Keratinocyte (primary cell): ENCODE measurements at regions not wholly inside any gene's neighbourhood (a gene's known extent, or its start where the extent isn't known, plus 50 kb on each side); places are given as distances from the start of the nearest gene placed in this dataset.

Experiments
- DNase-seq: peaks from one replicate; pipeline ENCODE4 v3.0.0-alpha.2; 2011; ENCODE audit warnings: low read depth, missing footprints, low spot score
- FAIRE-seq: peaks from 2 replicates; lab custom pipeline; 2011; peaks lifted over from hg19 to GRCh38; lab: Jason Lieb, UNC
- H2AFZ ChIP-seq: 2 replicates; pipeline ENCODE4 v1.6.0; 2012; ENCODE audit warnings: low read length, control low read depth, inconsistent platforms; ENCODE audit not compliant: control insufficient read depth
- H3K27ac ChIP-seq: 2 replicates; pipeline ENCODE4 v1.5.1; 2011; ENCODE audit warnings: low read length; ENCODE audit not compliant: control insufficient read depth, insufficient read depth
- H3K27me3 ChIP-seq: 3 replicates; pipeline ENCODE4 v1.6.0; 2011; ENCODE audit warnings: low read length; ENCODE audit not compliant: control insufficient read depth, insufficient read depth; ENCODE audit errors: extremely low read depth
- H3K36me3 ChIP-seq, 2 experiments: 2 replicates in 1 of 2; 3 replicates in 1 of 2; pipeline ENCODE4 v1.5.1; 2011; ENCODE audit warnings: low read length in 2 of 2, mild to moderate bottlenecking in 1 of 2; ENCODE audit not compliant: control insufficient read depth in 2 of 2, insufficient read depth in 2 of 2; ENCODE audit errors: extremely low read depth in 1 of 2
- H3K4me1 ChIP-seq: 3 replicates; pipeline ENCODE4 v1.5.1; 2011; ENCODE audit warnings: low read length; ENCODE audit not compliant: control insufficient read depth, insufficient read depth; ENCODE audit errors: extremely low read depth
- H3K4me2 ChIP-seq: 3 replicates; pipeline ENCODE4 v1.6.0; 2011; ENCODE audit warnings: low read depth, low read length; ENCODE audit not compliant: control insufficient read depth, insufficient read depth; ENCODE audit errors: extremely low read depth
- H3K4me3 ChIP-seq, 3 experiments: fragments of 200-600 bp in 1 of 3; sonication (generic) in 1 of 3; 2 replicates in 2 of 3; 3 replicates in 1 of 3; pipeline ENCODE4 v1.5.1; 2011 to 2016; ENCODE audit warnings: low read length in 3 of 3, mild to moderate bottlenecking in 3 of 3, control low read depth in 2 of 3, inconsistent platforms in 1 of 3, low read depth in 1 of 3, mixed read lengths in 1 of 3, mixed run types in 1 of 3, moderate library complexity in 1 of 3; ENCODE audit not compliant: control insufficient read depth in 2 of 3, insufficient read depth in 2 of 3; ENCODE audit errors: extremely low read depth in 1 of 3
- H3K79me2 ChIP-seq: 2 replicates; pipeline ENCODE4 v1.6.0; 2012; ENCODE audit warnings: low read length; ENCODE audit not compliant: control insufficient read depth, insufficient read depth
- H3K9ac ChIP-seq: 3 replicates; pipeline ENCODE4 v1.6.0; 2011; ENCODE audit warnings: low read length; ENCODE audit not compliant: control insufficient read depth, insufficient read depth; ENCODE audit errors: extremely low read depth
- H3K9me1 ChIP-seq: 3 replicates; pipeline ENCODE4 v1.6.0; 2011; ENCODE audit warnings: low read length; ENCODE audit not compliant: control insufficient read depth, insufficient read depth; ENCODE audit errors: extremely low read depth
- H3K9me3 ChIP-seq: 2 replicates; pipeline ENCODE4 v1.5.1; 2012; ENCODE audit warnings: low read depth, low read length; ENCODE audit not compliant: control insufficient read depth
- H4K20me1 ChIP-seq: 3 replicates; pipeline ENCODE4 v1.6.0; 2011; ENCODE audit warnings: low read length; ENCODE audit not compliant: control insufficient read depth, insufficient read depth; ENCODE audit errors: extremely low read depth
- EZH2 ChIP-seq: IDR thresholded peaks from one replicate; pipeline ENCODE4 v1.6.1; 2012; ENCODE audit warnings: inconsistent platforms, mild to moderate bottlenecking, low read length, moderate library complexity
- dilution Hi-C: fragments of 300-500 bp; cut with MboI; formaldehyde crosslinking; loops from one replicate; pipeline ENCODE4 v1.7.0; 2020; ENCODE audit warnings: low sequenced_read_pairs; ENCODE audit not compliant: extremely low pct_ligation_motif_present
- TF ChIP-seq, protein P1 (sequence below), 3 experiments: IDR thresholded peaks in 1 of 3; conservative IDR thresholded peaks in 1 of 3; optimal IDR thresholded peaks in 1 of 3; 2 replicates in 2 of 3; 3 replicates in 1 of 3; pipeline versions ENCODE3 to v1.5.1; 2011; ENCODE audit warnings: low read length in 3 of 3, mild to moderate bottlenecking in 3 of 3, moderate library complexity in 2 of 3, control low read depth in 1 of 3, inconsistent platforms in 1 of 3; ENCODE audit not compliant: insufficient read depth in 2 of 3; ENCODE audit errors: extremely low read depth in 1 of 3

DNA sequence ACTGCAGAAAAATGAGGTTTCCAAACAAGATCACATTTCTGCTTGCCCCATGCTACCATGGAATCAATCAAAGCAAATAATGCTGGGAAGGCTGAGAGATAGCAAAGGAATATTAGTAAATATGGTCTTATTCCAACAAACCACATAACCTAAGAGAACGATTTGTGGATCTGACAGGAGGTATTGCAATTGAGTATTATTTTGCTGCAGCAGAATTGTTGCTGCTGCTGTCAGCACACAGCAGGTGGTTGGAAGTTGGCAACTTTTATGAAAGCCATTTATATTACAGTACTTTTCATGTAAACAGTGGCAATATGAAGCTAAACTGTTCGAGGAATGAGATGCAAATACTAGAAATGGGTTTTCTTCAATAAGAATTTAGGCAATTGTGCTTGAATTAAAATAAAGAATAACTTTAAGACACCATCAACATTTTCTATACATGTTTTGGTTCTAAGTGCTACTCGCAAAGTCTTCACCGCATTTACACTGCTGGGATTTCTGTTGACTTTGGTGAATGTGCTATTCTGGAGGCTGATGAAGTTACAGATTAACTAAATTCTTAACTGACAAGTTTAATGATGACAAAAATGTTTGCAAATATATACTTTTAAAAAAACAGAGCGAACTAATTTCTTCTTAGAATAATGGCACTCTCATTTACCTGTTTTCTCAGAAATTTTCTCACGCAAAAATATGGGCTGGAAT lies 1285.7 kb downstream of the CNTNAP5 start:
- Histone ChIP-seq H4K20me1 (no peaks in the 10 kb centered on the region), H2AFZ (no peak overlapping the region), H3K4me3 (no peak overlapping the region), H3K4me2 (no peak overlapping the region), H3K9me3 (no peaks in the 10 kb centered on the region), H3K4me1 (no peaks in the 10 kb centered on the region), H3K9me1 (no peaks in the 10 kb centered on the region), H3K9ac (no peak overlapping the region), H3K27ac (no peak overlapping the region), H3K36me3 (no peaks in the 10 kb centered on the region), H3K79me2 (no peaks in the 10 kb centered on the region), H3K27me3 (no peaks in the 10 kb centered on the region)
- FAIRE-seq (no peak), DNase-seq (no peak)
- no peak for TF ChIP-seq EZH2
- dilution Hi-C loops = no loop called here

DNA sequence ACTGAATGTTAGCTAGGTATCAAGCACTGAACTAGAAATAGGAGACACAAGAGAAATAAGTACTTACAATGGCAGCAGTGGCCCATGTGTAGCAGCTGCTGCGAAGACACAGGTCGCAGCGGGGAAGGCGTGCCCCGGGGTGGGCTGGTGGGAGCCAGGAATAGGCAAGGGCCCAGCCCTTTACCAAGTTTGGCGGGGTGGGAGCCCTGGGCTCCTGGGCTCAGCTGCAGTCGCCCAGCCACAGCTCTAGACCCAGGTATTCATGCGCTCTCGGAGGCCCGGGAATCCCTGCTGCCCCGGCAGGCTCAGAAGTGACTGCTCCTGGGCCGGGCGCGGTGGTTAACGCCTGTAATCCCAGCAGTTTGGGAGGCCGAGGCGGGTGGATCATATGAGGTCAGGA lies 1287.3 kb downstream of the CNTNAP5 start:
- H3K27ac ChIP-seq = no peak overlapping the region
- H3K27me3 ChIP-seq = no peaks in the 10 kb centered on the region
- H3K9ac ChIP-seq = no peak overlapping the region
- H3K4me1 ChIP-seq = no peaks in the 10 kb centered on the region
- H3K36me3 ChIP-seq = no peaks in the 10 kb centered on the region
- no peak for DNase-seq
- H3K9me1 ChIP-seq = no peaks in the 10 kb centered on the region
- dilution Hi-C loops = no loop called here
- no peaks in the 10 kb centered on the region for H3K9me3 ChIP-seq
- no peak overlapping the region for H2AFZ ChIP-seq
- FAIRE-seq = no peak
- H3K79me2 ChIP-seq = no peaks in the 10 kb centered on the region
- no peak overlapping the region for H3K4me2 ChIP-seq
- H3K4me3 ChIP-seq = no peak overlapping the region
- TF ChIP-seq, protein P1, sequence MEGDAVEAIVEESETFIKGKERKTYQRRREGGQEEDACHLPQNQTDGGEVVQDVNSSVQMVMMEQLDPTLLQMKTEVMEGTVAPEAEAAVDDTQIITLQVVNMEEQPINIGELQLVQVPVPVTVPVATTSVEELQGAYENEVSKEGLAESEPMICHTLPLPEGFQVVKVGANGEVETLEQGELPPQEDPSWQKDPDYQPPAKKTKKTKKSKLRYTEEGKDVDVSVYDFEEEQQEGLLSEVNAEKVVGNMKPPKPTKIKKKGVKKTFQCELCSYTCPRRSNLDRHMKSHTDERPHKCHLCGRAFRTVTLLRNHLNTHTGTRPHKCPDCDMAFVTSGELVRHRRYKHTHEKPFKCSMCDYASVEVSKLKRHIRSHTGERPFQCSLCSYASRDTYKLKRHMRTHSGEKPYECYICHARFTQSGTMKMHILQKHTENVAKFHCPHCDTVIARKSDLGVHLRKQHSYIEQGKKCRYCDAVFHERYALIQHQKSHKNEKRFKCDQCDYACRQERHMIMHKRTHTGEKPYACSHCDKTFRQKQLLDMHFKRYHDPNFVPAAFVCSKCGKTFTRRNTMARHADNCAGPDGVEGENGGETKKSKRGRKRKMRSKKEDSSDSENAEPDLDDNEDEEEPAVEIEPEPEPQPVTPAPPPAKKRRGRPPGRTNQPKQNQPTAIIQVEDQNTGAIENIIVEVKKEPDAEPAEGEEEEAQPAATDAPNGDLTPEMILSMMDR (optimal IDR thresholded peaks at IDR 0.05 in 1 of 3, IDR thresholded peaks at IDR 0.05 in 1 of 3, conservative IDR thresholded peaks at IDR 0.05 in 1 of 3; ENCODE audit: extremely low read depth in 1 of 3, insufficient read depth in 2 of 3, low read length in 3 of 3) = no peak
- TF ChIP-seq EZH2 = no peak
- H4K20me1 ChIP-seq = no peaks in the 10 kb centered on the region

DNA sequence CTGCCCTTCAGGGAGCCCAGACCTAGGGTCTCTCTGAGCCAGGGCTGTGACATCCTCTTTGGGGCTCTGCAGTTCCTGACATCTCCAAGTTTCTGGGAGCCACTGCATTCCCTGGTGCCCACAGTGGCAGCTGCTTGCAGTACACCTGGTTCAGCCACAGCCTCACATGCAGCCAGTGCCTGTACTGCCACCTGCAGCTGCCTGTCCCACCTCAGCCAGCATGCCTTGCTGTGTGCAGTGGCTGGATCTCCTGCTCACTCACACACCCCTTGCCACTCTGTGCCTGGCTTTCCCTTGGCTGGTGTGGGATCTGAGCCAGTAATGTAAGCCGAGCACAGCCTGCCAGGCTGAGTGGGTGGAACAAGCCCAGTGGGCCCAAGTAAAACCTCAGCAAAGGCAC lies 1288.7 kb downstream of the CNTNAP5 start:
- TF ChIP-seq, protein P1 (optimal IDR thresholded peaks at IDR 0.05 in 1 of 3, IDR thresholded peaks at IDR 0.05 in 1 of 3, conservative IDR thresholded peaks at IDR 0.05 in 1 of 3; ENCODE audit: extremely low read depth in 1 of 3, insufficient read depth in 2 of 3, low read length in 3 of 3) = no peak
- no peak for TF ChIP-seq EZH2
- no peaks in the 10 kb centered on the region for H3K9me1 ChIP-seq
- H4K20me1 ChIP-seq = no peaks in the 10 kb centered on the region
- FAIRE-seq (no peak), DNase-seq (no peak)
- H3K4me2 ChIP-seq = no peak overlapping the region
- no peaks in the 10 kb centered on the region for H3K9me3 ChIP-seq
- dilution Hi-C loops = no loop called here
- no peak overlapping the region for H3K4me3 ChIP-seq
- H3K36me3 ChIP-seq = no peaks in the 10 kb centered on the region
- no peak overlapping the region for H3K9ac ChIP-seq
- no peak overlapping the region for H3K27ac ChIP-seq
- H3K79me2 ChIP-seq = no peaks in the 10 kb centered on the region
- no peak overlapping the region for H2AFZ ChIP-seq
- no peaks in the 10 kb centered on the region for H3K27me3 ChIP-seq
- H3K4me1 ChIP-seq = no peaks in the 10 kb centered on the region
